Heart left ventricle (tissue), 16 donors: ENCODE measurements at regions not wholly inside any gene's neighbourhood (a gene's known extent, or its start where the extent isn't known, plus 50 kb on each side); places are given as distances from the start of the nearest gene placed in this dataset.

Source experiments
- ATAC-seq, 4 donors: fragments of 200-7000 bp; cut with Tn5 transposase; one replicate each; pipeline ENCODE4 v1.9.1; 2020 to 2022; ENCODE audit warnings: moderate library complexity in 4 of 4, mild to moderate bottlenecking in 3 of 4, moderate number of reproducible peaks in 1 of 4
- DNase-seq, 5 donors: peaks; one replicate each; pipeline ENCODE4 v3.0.0-alpha.2; 2020
- H3K27ac ChIP-seq, 12 donors: fragments of 200-600 bp; sonication (generic) in 4 of 12; one replicate each; pipeline versions ENCODE4 v1.5.0 to v1.8.0; 2016 to 2022; ENCODE audit warnings: mild to moderate bottlenecking in 2 of 12
- H3K27me3 ChIP-seq, 9 donors: fragments of 200-600 bp; sonication (generic) in 2 of 9; one replicate each; pipeline versions ENCODE4 v1.5.1 to v1.8.0; 2016 to 2022; ENCODE audit warnings: mild to moderate bottlenecking in 3 of 9
- H3K36me3 ChIP-seq, 9 donors: fragments of 200-600 bp; sonication (generic) in 2 of 9; one replicate each; pipeline versions ENCODE4 v1.5.0 to v1.8.0; 2018 to 2022; ENCODE audit warnings: mild to moderate bottlenecking in 2 of 9
- H3K4me1 ChIP-seq, 12 donors: fragments of 200-600 bp; sonication (generic) in 4 of 12; one replicate each; pipeline versions ENCODE4 v1.5.0 to v1.8.0; 2016 to 2022; ENCODE audit warnings: mild to moderate bottlenecking in 3 of 12
- H3K4me3 ChIP-seq, 12 donors: fragments of 200-600 bp; sonication (generic) in 4 of 12; one replicate each; pipeline versions ENCODE4 v1.5.0 to v1.8.0; 2017 to 2022; ENCODE audit warnings: mild to moderate bottlenecking in 9 of 12, moderate library complexity in 4 of 12
- H3K9me3 ChIP-seq, 12 donors: fragments of 200-600 bp; sonication (generic) in 4 of 12; one replicate each; pipeline versions ENCODE4 v1.5.0 to v1.8.0; 2016 to 2022; ENCODE audit warnings: mild to moderate bottlenecking in 1 of 12
- CTCF ChIP-seq, 12 donors: fragments of 200-600 bp; sonication (generic) in 4 of 12; IDR thresholded peaks; one replicate each; pipeline versions ENCODE4 v1.5.0 to v1.8.0; 2018 to 2022; ENCODE audit warnings: antibody characterized with exemption in 12 of 12, mild to moderate bottlenecking in 5 of 12
- POLR2A ChIP-seq, 2 donors: fragments of 450-650 bp; IDR thresholded peaks; one replicate each; pipeline ENCODE4 v1.6.1; 2017; ENCODE audit warnings: antibody characterized with exemption in 2 of 2, mild to moderate bottlenecking in 2 of 2, moderate library complexity in 2 of 2
- WGBS, 4 donors: extraction: QIAGEN DNeasy Blood & Tissue Kit in 2 of 4; methylation state at CpG; one replicate each; pipeline versions ENCODE4 v1.1.5 to v1.1.7; 2013 to 2018; 5-methylcytosine and 5-hydroxymethylcytosine counted together
- intact Hi-C, 10 donors: fragments of 100-400 bp; cut with DNase I; formaldehyde crosslinking; loops; one replicate each; pipeline versions ENCODE4 v1.11.1 to v1.14.2; 2022
- donor health status: ischemic (EF 13 %, LVEDD 7.1; RV severe dilation, severe dysfunction).
- donor health status: healthy with polysubstance abuse.
- donor health status: DM: no; HTN: yes; CAD: no.
- donor health status: DM: no; HTN: no; CAD: no.
- donor health status: ischemic (EF 25% LVEDD 6.9; RV normal size, moderate dysfunction).
- donor health status: ischemic (EF 25% LVEDD 5.7; RV mildly dilated, moderate dysfunction).
- donor health status: healthy.
- donor health status: DM: yes; HTN: yes; CAD: no.
- donor health status: ischemic (EF 35%, LVEDD 5.7; RV mildly dilated, moderate dysfunction).
- donor health status: nonischemic (EF 11% LVEDD 7.7; RV severe dilation, severe dysfunction).
- donor health status: DM: yes; HTN: yes; CAD: no.
- donor health status: PGD.
- donor health status: ischemic (EF 29% LVEDD 5.4; RV normal size, mild dysfunction).
- donor health status: nonischemic (EF 23%, LVEDD 6.1; RV moderate dilation, normal function).

- TF ChIP-seq CTCF (IDR thresholded peaks at IDR 0.05) (no peak), POLR2A (IDR thresholded peaks at IDR 0.05) (no peak)
- WGBS, 4 donors, result 78 to 92% (median 82%) methylated on average over 9 of the region's 9 CpGs
- ATAC-seq, result no peak
- Histone ChIP-seq H3K4me1 (no peaks in the 10 kb centered on the region), H3K9me3 (peaks cover 0 to 7% (median 0%) of the 10 kb centered on the region in 12 donors), H3K27ac (no peak overlapping the region), H3K4me3 (no peak overlapping the region), H3K36me3 (no peaks in the 10 kb centered on the region), H3K27me3 (peaks cover 0 to 4% (median 0%) of the 10 kb centered on the region in 9 donors)
- DNase-seq, result no peak
- intact Hi-C loops, result no loop called here
Observed at GRCh38 chr5:3024126-3024525, 272.6 kb upstream of the IRX2 start.

GRCh38 chr5:3023656-3024055 lies 272.2 kb upstream of the IRX2 start:
- Histone ChIP-seq H3K27me3 (peaks cover 0 to 4% (median 0%) of the 10 kb centered on the region in 9 donors), H3K9me3 (peaks cover 0 to 7% (median 0%) of the 10 kb centered on the region in 12 donors), H3K36me3 (no peaks in the 10 kb centered on the region), H3K27ac (no peak overlapping the region), H3K4me1 (no peaks in the 10 kb centered on the region), H3K4me3 (no peak overlapping the region)
- intact Hi-C loops, result no loop called here
- no peak for ATAC-seq
- TF ChIP-seq POLR2A (IDR thresholded peaks at IDR 0.05) (no peak), CTCF (IDR thresholded peaks at IDR 0.05) (no peak)
- WGBS, 4 donors, result 77 to 86% (median 81%) methylated on average over 9 to 12 of the region's 12 CpGs
- DNase-seq, result no peak

- 86 to 91% (median 88%) methylated on average over 4 to 5 of the region's 5 CpGs for WGBS, 4 donors
- no peak for ATAC-seq
- Histone ChIP-seq H3K36me3 (no peaks in the 10 kb centered on the region), H3K27me3 (peaks cover 0 to 4% (median 0%) of the 10 kb centered on the region in 9 donors), H3K4me3 (no peak overlapping the region), H3K4me1 (no peaks in the 10 kb centered on the region), H3K27ac (no peak overlapping the region), H3K9me3 (peaks cover 0 to 7% (median 0%) of the 10 kb centered on the region in 12 donors)
- no peak for TF ChIP-seq CTCF (IDR thresholded peaks at IDR 0.05)
- no peak for TF ChIP-seq POLR2A (IDR thresholded peaks at IDR 0.05)
- intact Hi-C loops, result no loop called here
- no peak for DNase-seq
Observed at GRCh38 chr5:3022665-3023064, 271.2 kb upstream of the IRX2 start.

GRCh38 chr5:3020426-3020825 lies 268.9 kb upstream of the IRX2 start:
- no peaks in the 10 kb centered on the region for H3K36me3 ChIP-seq
- no peak overlapping the region for H3K4me3 ChIP-seq
- no peaks in the 10 kb centered on the region for H3K9me3 ChIP-seq
- peaks cover 0 to 4% (median 0%) of the 10 kb centered on the region in 9 donors for H3K27me3 ChIP-seq
- no peak overlapping the region for H3K27ac ChIP-seq
- DNase-seq, result no peak
- WGBS, 4 donors, result 91 to 96% (median 94%) methylated on average over 6 of the region's 6 CpGs
- ATAC-seq, result no peak
- intact Hi-C loops, result no loop called here
- no peak for TF ChIP-seq CTCF (IDR thresholded peaks at IDR 0.05)
- no peak for TF ChIP-seq POLR2A (IDR thresholded peaks at IDR 0.05)
- H3K4me1 ChIP-seq, result no peaks in the 10 kb centered on the region
